ENCODE measurements at regions not wholly inside any gene's neighbourhood (a gene's known extent, or its start where the extent isn't known, plus 50 kb on each side); places are given as distances from the start of the nearest gene placed in this dataset. TPM values are rescaled to one million over a fixed set of nuclear protein-coding genes. Genes with fewer than 3 reads are reported as not detected.

DNA sequence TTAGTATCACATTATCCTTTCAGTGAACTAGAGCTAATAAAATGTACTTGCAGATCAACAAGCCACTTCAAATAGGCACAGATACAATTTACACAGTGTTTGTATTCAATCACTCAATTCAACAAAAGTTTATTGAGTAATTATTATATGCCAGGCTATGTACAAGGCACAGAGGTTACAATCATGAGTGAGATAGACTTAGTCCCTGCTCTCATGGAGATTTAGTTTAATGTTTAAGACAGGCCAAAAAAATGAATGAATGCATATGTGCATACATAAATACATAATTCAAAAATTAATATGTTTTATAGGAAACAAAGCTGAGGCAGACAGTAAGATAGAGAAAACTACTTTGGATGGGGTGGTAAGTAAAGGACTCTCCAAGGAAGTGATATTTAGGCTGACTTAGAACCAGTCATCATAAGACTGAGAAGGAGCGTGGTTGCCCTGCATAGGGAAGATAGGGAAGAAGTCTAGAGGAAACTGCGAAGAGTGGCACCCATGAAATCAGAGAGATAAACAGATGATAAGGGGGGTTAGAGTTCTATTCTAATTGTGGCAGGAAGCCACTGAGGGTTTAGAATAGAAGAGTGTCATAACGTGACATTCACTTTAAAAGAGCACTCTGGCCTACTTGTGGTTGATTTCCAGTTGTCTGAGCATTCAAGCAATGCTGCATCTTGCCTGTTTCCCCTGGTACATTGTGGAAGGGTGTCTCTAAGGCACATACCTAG lies 49.7 kb upstream of the GRAMD2B start:
- no peak for DNase-seq (ENCODE audit: low spot score)
- Histone ChIP-seq H3K9ac (ENCODE audit: low read depth in 1 of 2, low read length in 2 of 2) (peak overlapping the region; percentile 43 to 70), H3K4me1 (ENCODE audit: control insufficient read depth in 4 of 4, insufficient read depth in 4 of 4, low read length in 3 of 4) (peaks cover 4 to 45% (median 26%) of the 10 kb centered on the region in 4 donors), H3K27ac (ENCODE audit: low read depth in 1 of 2, low read length in 2 of 2) (peak overlapping the region; percentile 39 to 75), H3K4me3 (ENCODE audit: low read depth in 1 of 3, low read length in 3 of 3) (peak overlapping the region; percentile 30 to 67 (median 65)), H3K36me3 (ENCODE audit: control insufficient read depth in 4 of 4, insufficient read depth in 3 of 4, low read depth in 1 of 4, low read length in 3 of 4) (peaks cover 0 to 1% (median 0%) of the 10 kb centered on the region in 4 donors), H3K9me3 (ENCODE audit: control insufficient read depth in 4 of 4, low read length in 3 of 4) (no peaks in the 10 kb centered on the region), H3K27me3 (ENCODE audit: control insufficient read depth in 4 of 4, insufficient read depth in 4 of 4, low read length in 3 of 4) (no peaks in the 10 kb centered on the region)
- TF ChIP-seq FOXA2 (IDR thresholded peaks at IDR 0.05), result no peak
- no peak for TF ChIP-seq NR2F2 (IDR thresholded peaks at IDR 0.05)
- no peak for TF ChIP-seq EGR1 (IDR thresholded peaks at IDR 0.05; ENCODE audit: low read depth in 2 of 2)
- TF ChIP-seq TAF1 (conservative IDR thresholded peaks at IDR 0.05), result no peak
- TF ChIP-seq, protein P1, sequence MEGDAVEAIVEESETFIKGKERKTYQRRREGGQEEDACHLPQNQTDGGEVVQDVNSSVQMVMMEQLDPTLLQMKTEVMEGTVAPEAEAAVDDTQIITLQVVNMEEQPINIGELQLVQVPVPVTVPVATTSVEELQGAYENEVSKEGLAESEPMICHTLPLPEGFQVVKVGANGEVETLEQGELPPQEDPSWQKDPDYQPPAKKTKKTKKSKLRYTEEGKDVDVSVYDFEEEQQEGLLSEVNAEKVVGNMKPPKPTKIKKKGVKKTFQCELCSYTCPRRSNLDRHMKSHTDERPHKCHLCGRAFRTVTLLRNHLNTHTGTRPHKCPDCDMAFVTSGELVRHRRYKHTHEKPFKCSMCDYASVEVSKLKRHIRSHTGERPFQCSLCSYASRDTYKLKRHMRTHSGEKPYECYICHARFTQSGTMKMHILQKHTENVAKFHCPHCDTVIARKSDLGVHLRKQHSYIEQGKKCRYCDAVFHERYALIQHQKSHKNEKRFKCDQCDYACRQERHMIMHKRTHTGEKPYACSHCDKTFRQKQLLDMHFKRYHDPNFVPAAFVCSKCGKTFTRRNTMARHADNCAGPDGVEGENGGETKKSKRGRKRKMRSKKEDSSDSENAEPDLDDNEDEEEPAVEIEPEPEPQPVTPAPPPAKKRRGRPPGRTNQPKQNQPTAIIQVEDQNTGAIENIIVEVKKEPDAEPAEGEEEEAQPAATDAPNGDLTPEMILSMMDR (IDR thresholded peaks at IDR 0.05; ENCODE audit: low read depth, low read length, missing input control), result no peak
- TF ChIP-seq RXRA (IDR thresholded peaks at IDR 0.05), result no peak
- peak; percentile 45 for TF ChIP-seq YY1 (IDR thresholded peaks at IDR 0.05)
- no peak for TF ChIP-seq GABPA (IDR thresholded peaks at IDR 0.05 in 1 of 2, conservative IDR thresholded peaks at IDR 0.05 in 1 of 2)
- TF ChIP-seq, protein P2, sequence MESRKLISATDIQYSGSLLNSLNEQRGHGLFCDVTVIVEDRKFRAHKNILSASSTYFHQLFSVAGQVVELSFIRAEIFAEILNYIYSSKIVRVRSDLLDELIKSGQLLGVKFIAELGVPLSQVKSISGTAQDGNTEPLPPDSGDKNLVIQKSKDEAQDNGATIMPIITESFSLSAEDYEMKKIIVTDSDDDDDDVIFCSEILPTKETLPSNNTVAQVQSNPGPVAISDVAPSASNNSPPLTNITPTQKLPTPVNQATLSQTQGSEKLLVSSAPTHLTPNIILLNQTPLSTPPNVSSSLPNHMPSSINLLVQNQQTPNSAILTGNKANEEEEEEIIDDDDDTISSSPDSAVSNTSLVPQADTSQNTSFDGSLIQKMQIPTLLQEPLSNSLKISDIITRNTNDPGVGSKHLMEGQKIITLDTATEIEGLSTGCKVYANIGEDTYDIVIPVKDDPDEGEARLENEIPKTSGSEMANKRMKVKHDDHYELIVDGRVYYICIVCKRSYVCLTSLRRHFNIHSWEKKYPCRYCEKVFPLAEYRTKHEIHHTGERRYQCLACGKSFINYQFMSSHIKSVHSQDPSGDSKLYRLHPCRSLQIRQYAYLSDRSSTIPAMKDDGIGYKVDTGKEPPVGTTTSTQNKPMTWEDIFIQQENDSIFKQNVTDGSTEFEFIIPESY (IDR thresholded peaks at IDR 0.05), result no peak
- TF ChIP-seq JUND (IDR thresholded peaks at IDR 0.05), result no peak
- peak in 1 of 2 donors; percentile 35 for TF ChIP-seq HNF4A (conservative IDR thresholded peaks at IDR 0.05)
- no peak for TF ChIP-seq HNF4G (IDR thresholded peaks at IDR 0.05)
- TF ChIP-seq RAD21 (IDR thresholded peaks at IDR 0.05), result peak in 1 of 2 donors; percentile 33
- TF ChIP-seq, protein P3, sequence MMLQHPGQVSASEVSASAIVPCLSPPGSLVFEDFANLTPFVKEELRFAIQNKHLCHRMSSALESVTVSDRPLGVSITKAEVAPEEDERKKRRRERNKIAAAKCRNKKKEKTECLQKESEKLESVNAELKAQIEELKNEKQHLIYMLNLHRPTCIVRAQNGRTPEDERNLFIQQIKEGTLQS (IDR thresholded peaks at IDR 0.05), result no peak
- no peak for TF ChIP-seq FOXA1 (IDR thresholded peaks at IDR 0.05)
- peak; percentile 7 for TF ChIP-seq SP1 (IDR thresholded peaks at IDR 0.05)
- TF ChIP-seq, protein P4, sequence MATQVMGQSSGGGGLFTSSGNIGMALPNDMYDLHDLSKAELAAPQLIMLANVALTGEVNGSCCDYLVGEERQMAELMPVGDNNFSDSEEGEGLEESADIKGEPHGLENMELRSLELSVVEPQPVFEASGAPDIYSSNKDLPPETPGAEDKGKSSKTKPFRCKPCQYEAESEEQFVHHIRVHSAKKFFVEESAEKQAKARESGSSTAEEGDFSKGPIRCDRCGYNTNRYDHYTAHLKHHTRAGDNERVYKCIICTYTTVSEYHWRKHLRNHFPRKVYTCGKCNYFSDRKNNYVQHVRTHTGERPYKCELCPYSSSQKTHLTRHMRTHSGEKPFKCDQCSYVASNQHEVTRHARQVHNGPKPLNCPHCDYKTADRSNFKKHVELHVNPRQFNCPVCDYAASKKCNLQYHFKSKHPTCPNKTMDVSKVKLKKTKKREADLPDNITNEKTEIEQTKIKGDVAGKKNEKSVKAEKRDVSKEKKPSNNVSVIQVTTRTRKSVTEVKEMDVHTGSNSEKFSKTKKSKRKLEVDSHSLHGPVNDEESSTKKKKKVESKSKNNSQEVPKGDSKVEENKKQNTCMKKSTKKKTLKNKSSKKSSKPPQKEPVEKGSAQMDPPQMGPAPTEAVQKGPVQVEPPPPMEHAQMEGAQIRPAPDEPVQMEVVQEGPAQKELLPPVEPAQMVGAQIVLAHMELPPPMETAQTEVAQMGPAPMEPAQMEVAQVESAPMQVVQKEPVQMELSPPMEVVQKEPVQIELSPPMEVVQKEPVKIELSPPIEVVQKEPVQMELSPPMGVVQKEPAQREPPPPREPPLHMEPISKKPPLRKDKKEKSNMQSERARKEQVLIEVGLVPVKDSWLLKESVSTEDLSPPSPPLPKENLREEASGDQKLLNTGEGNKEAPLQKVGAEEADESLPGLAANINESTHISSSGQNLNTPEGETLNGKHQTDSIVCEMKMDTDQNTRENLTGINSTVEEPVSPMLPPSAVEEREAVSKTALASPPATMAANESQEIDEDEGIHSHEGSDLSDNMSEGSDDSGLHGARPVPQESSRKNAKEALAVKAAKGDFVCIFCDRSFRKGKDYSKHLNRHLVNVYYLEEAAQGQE (IDR thresholded peaks at IDR 0.05), result no peak
- TF ChIP-seq, protein P5, sequence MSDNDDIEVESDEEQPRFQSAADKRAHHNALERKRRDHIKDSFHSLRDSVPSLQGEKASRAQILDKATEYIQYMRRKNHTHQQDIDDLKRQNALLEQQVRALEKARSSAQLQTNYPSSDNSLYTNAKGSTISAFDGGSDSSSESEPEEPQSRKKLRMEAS (IDR thresholded peaks at IDR 0.05), result no peak
- WGBS, result 23% methylated on average over 3 of the region's 3 CpGs

Small RNA genes lying in the stretch of these regions (small RNA-seq; reads per million reads assigned to genes)
- gene HMGB1P22 (not detected), gene RN7SKP117 (not detected)

All from liver (tissue), 9 donors.